HL-60/S4 treated with phorbol 12-myristate 13-acetate at 8.2 ng/mL for 4 days and 3 days (cell line): ENCODE measurements at regions not wholly inside any gene's neighbourhood (a gene's known extent, or its start where the extent isn't known, plus 50 kb on each side); places are given as distances from the start of the nearest gene placed in this dataset.

ENCODE experiments used
- in situ Hi-C: fragments of 300-500 bp; cut with MboI; formaldehyde crosslinking; loops from 2 replicates; pipeline ENCODE4 v1.15.0; 2022; ENCODE audit warnings: low sequenced_read_pairs

- in situ Hi-C loops: no loop called here
Observed at GRCh38 chr20:4371623-4372251, 122.7 kb upstream of the ADRA1D start.

GRCh38 chr20:4370851-4371250 is 121.8 kb upstream of the ADRA1D start:
- in situ Hi-C loops: no loop called here

GRCh38 chr20:4369798-4370124 is 120.7 kb upstream of the ADRA1D start:
- in situ Hi-C loops: no loop called here

- in situ Hi-C loops: no loop called here
Observed at GRCh38 chr20:4369119-4369797, 120.2 kb upstream of the ADRA1D start.

- in situ Hi-C loops: no loop called here
Observed at GRCh38 chr20:4366076-4366475, 117.0 kb upstream of the ADRA1D start.

- in situ Hi-C loops: no loop called here
Observed at GRCh38 chr20:4358552-4358951, 109.5 kb upstream of the ADRA1D start.

- in situ Hi-C loops: no loop called here
Observed at GRCh38 chr20:4352348-4352747, 103.3 kb upstream of the ADRA1D start.

- in situ Hi-C loops: no loop called here
Observed at GRCh38 chr20:4350096-4350495, 101.0 kb upstream of the ADRA1D start.

- in situ Hi-C loops: no loop called here
Observed at GRCh38 chr20:4344670-4345069, 95.6 kb upstream of the ADRA1D start.

- in situ Hi-C loops: no loop called here
Observed at GRCh38 chr20:4342609-4343008, 93.5 kb upstream of the ADRA1D start.

GRCh38 chr20:4341804-4342485 is 92.9 kb upstream of the ADRA1D start:
- in situ Hi-C loops: no loop called here

GRCh38 chr20:4335722-4336121 is 86.6 kb upstream of the ADRA1D start:
- in situ Hi-C loops: no loop called here

- in situ Hi-C loops: no loop called here
Observed at GRCh38 chr20:4332121-4332860, 83.2 kb upstream of the ADRA1D start.

GRCh38 chr20:4330011-4330410 is 80.9 kb upstream of the ADRA1D start:
- in situ Hi-C loops: no loop called here

GRCh38 chr20:4329232-4329631 is 80.1 kb upstream of the ADRA1D start:
- in situ Hi-C loops: no loop called here

GRCh38 chr20:4328541-4328940 is 79.5 kb upstream of the ADRA1D start:
- in situ Hi-C loops: no loop called here

GRCh38 chr20:4327956-4328355 is 78.9 kb upstream of the ADRA1D start:
- in situ Hi-C loops: no loop called here

- in situ Hi-C loops: no loop called here
Observed at GRCh38 chr20:4326195-4327065, 77.3 kb upstream of the ADRA1D start.

- in situ Hi-C loops: no loop called here
Observed at GRCh38 chr20:4325548-4326187, 76.6 kb upstream of the ADRA1D start.

- in situ Hi-C loops: no loop called here
Observed at GRCh38 chr20:4324611-4325243, 75.6 kb upstream of the ADRA1D start.
